IMR-90 (cell line): ENCODE measurements at regions not wholly inside any gene's neighbourhood (a gene's known extent, or its start where the extent isn't known, plus 50 kb on each side); places are given as distances from the start of the nearest gene placed in this dataset.

Experiments
- ATAC-seq: fragments of 200-7000 bp; cut with Tn5 transposase; 2 replicates; pipeline ENCODE4 v1.9.1; 2020; ENCODE audit warnings: low read depth, mild to moderate bottlenecking, moderate library complexity
- BruUV-seq: library from RNA; stranded (reverse); fragments of 400-500 nt; replicated peaks from 2 replicates; lab custom pipeline; 2021; lab: Mats Ljungman, UMichigan
- CTCF ChIA-PET: fragments of 300-600 bp; formaldehyde crosslinking; extraction: SDS; loops from one replicate; lab custom pipeline; 2021; ENCODE audit warnings: antibody characterized with exemption; lab: Yijun Ruan, JAX
- POLR2A ChIA-PET: fragments of 300-600 bp; sonication (Branson Sonifier 250); formaldehyde crosslinking; loops from one replicate; lab custom pipeline; 2022; ENCODE audit warnings: antibody characterized with exemption; ENCODE audit not compliant: unreplicated experiment; lab: Charles Lee
- DNase-seq: peaks from one replicate; pipeline ENCODE4 v3.0.0; 2013
- H2AFZ ChIP-seq: replicated peaks from 2 replicates; pipeline ENCODE3; 2013; ENCODE audit warnings: low read length, mild to moderate bottlenecking; ENCODE audit not compliant: poor library complexity
- H2AK5ac ChIP-seq: 2 replicates; pipeline ENCODE4 v1.6.1; 2013; ENCODE audit warnings: low read depth, low read length, inconsistent platforms
- H2AK9ac ChIP-seq: replicated peaks from 2 replicates; pipeline ENCODE3; 2013; ENCODE audit warnings: mild to moderate bottlenecking, low read depth, low read length, moderate library complexity; ENCODE audit not compliant: poor library complexity
- H2BK120ac ChIP-seq: 2 replicates; pipeline ENCODE4 v1.6.1; 2013; ENCODE audit warnings: low read depth, low read length, inconsistent platforms
- H2BK15ac ChIP-seq: 3 replicates; pipeline ENCODE4 v1.6.1; 2013; ENCODE audit warnings: low read depth, low read length, inconsistent platforms
- H2BK20ac ChIP-seq: 2 replicates; pipeline ENCODE4 v1.6.1; 2013; ENCODE audit warnings: low read depth, mild to moderate bottlenecking, inconsistent platforms, low read length, moderate library complexity
- H2BK5ac ChIP-seq: 2 replicates; pipeline ENCODE4 v1.6.1; 2013; ENCODE audit warnings: mild to moderate bottlenecking, low read depth, low read length, inconsistent platforms; ENCODE audit not compliant: poor library complexity, severe bottlenecking
- H3K14ac ChIP-seq: replicated peaks from 2 replicates; pipeline ENCODE4 v1.6.1; 2013; ENCODE audit warnings: low read depth, low read length, inconsistent platforms
- H3K18ac ChIP-seq: 2 replicates; pipeline ENCODE4 v1.6.1; 2013; ENCODE audit warnings: low read depth, low read length, control low read depth
- H3K23ac ChIP-seq: 2 replicates; pipeline ENCODE4 v1.6.1; 2013; ENCODE audit warnings: low read depth, low read length, inconsistent platforms
- H3K27ac ChIP-seq: 2 replicates; pipeline ENCODE4 v1.5.1; 2013; ENCODE audit warnings: mild to moderate bottlenecking, control low read depth, low read length; ENCODE audit not compliant: insufficient read depth
- H3K27me3 ChIP-seq: 2 replicates; pipeline ENCODE4 v1.6.1; 2013; ENCODE audit warnings: low read length; ENCODE audit not compliant: control insufficient read depth, insufficient read depth
- H3K36me3 ChIP-seq: 2 replicates; pipeline ENCODE4 v1.6.1; 2013; ENCODE audit warnings: low read length, mixed read lengths; ENCODE audit not compliant: control insufficient read depth, insufficient read depth
- H3K4ac ChIP-seq: 2 replicates; pipeline ENCODE4 v1.6.1; 2013; ENCODE audit warnings: low read depth, low read length, inconsistent platforms
- H3K4me1 ChIP-seq: 2 replicates; pipeline ENCODE4 v1.6.1; 2013; ENCODE audit warnings: low read length, mixed read lengths; ENCODE audit not compliant: control insufficient read depth, insufficient read depth
- H3K4me2 ChIP-seq: 2 replicates; pipeline ENCODE4 v1.6.1; 2013; ENCODE audit warnings: low read depth, mild to moderate bottlenecking, control low read depth, low read length, moderate library complexity
- H3K4me3 ChIP-seq: 2 replicates; pipeline ENCODE4 v1.5.1; 2013; ENCODE audit warnings: low read depth, mild to moderate bottlenecking, control low read depth, low read length, moderate library complexity; ENCODE audit not compliant: insufficient read depth
- H3K56ac ChIP-seq: 2 replicates; pipeline ENCODE4 v1.6.1; 2013; ENCODE audit warnings: low read length, inconsistent platforms; ENCODE audit not compliant: insufficient read depth; ENCODE audit errors: extremely low read depth
- H3K79me1 ChIP-seq, 2 experiments: 2 replicates each; pipeline ENCODE4 v1.6.1; 2013; ENCODE audit warnings: low read length in 2 of 2, inconsistent platforms in 1 of 2, low read depth in 1 of 2
- H3K9ac ChIP-seq: 2 replicates; pipeline ENCODE4 v1.6.1; 2013; ENCODE audit warnings: low read depth, low read length, control low read depth
- H3K9me1 ChIP-seq: 2 replicates; pipeline ENCODE4 v1.6.1; 2013; ENCODE audit warnings: low read length, inconsistent platforms; ENCODE audit not compliant: insufficient read depth
- H3K9me3 ChIP-seq: 2 replicates; pipeline ENCODE4 v1.6.1; 2013; ENCODE audit warnings: low read length; ENCODE audit not compliant: control insufficient read depth, insufficient read depth
- H4K20me1 ChIP-seq: 2 replicates; pipeline ENCODE4 v1.6.1; 2013; ENCODE audit warnings: low read length, inconsistent platforms; ENCODE audit not compliant: insufficient read depth
- H4K5ac ChIP-seq: 2 replicates; pipeline ENCODE4 v1.6.1; 2013; ENCODE audit warnings: mild to moderate bottlenecking, low read depth, low read length, control low read depth
- H4K8ac ChIP-seq, 2 experiments: 2 replicates each; pipeline ENCODE4 v1.6.1; 2013; ENCODE audit warnings: low read depth in 2 of 2, low read length in 2 of 2, control low read depth in 1 of 2, inconsistent platforms in 1 of 2
- H4K91ac ChIP-seq: 2 replicates; pipeline ENCODE4 v1.6.1; 2013; ENCODE audit warnings: low read depth, low read length, inconsistent platforms; ENCODE audit not compliant: insufficient read depth
- BHLHE40 ChIP-seq: fragments of 150-350 bp; IDR thresholded peaks from 2 replicates; pipeline ENCODE4 v1.6.1; 2016; ENCODE audit warnings: mild to moderate bottlenecking, low read depth, low read length
- CEBPB ChIP-seq: IDR thresholded peaks from 2 replicates; pipeline ENCODE4 v1.6.1; 2012; ENCODE audit warnings: low read depth, low read length, improper control_type of control experiment
- CHD1 ChIP-seq: IDR thresholded peaks from 2 replicates; pipeline ENCODE4 v1.6.1; 2012; ENCODE audit warnings: low read depth, low read length, improper control_type of control experiment
- FOS ChIP-seq: fragments of 150-350 bp; IDR thresholded peaks from 2 replicates; pipeline ENCODE4 v1.6.1; 2016; ENCODE audit warnings: low read depth, low read length
- MAFK ChIP-seq: IDR thresholded peaks from 2 replicates; pipeline ENCODE4 v1.6.1; 2012; ENCODE audit warnings: low read depth, low read length, improper control_type of control experiment
- MAZ ChIP-seq: IDR thresholded peaks from 2 replicates; pipeline ENCODE4 v1.6.1; 2012; ENCODE audit warnings: low read depth, mild to moderate bottlenecking, low read length, improper control_type of control experiment, moderate library complexity, borderline replicate concordance
- MXI1 ChIP-seq: IDR thresholded peaks from 2 replicates; pipeline ENCODE4 v1.6.1; 2012; ENCODE audit warnings: low read depth, mild to moderate bottlenecking, low read length, moderate library complexity, borderline replicate concordance
- NFE2L2 ChIP-seq: fragments of 150-350 bp; IDR thresholded peaks from 2 replicates; pipeline ENCODE4 v1.6.1; 2016; ENCODE audit warnings: low read depth, mild to moderate bottlenecking, low read length
- POLR2A ChIP-seq: IDR thresholded peaks from 2 replicates; pipeline ENCODE4 v1.6.1; 2012; ENCODE audit warnings: mild to moderate bottlenecking, low read depth, low read length
- RAD21 ChIP-seq: IDR thresholded peaks from 2 replicates; pipeline ENCODE4 v1.6.1; 2012; ENCODE audit warnings: low read length, improper control_type of control experiment
- RCOR1 ChIP-seq: IDR thresholded peaks from 2 replicates; pipeline ENCODE4 v1.6.1; 2012; ENCODE audit warnings: mild to moderate bottlenecking, low read length, improper control_type of control experiment; ENCODE audit not compliant: insufficient replicate concordance
- RFX5 ChIP-seq: IDR thresholded peaks from 2 replicates; pipeline ENCODE4 v1.8.0; 2012; ENCODE audit warnings: low read depth, mild to moderate bottlenecking, low read length, moderate library complexity
- SMC3 ChIP-seq: fragments of 150-350 bp; IDR thresholded peaks from 2 replicates; pipeline ENCODE4 v1.6.1; 2016; ENCODE audit warnings: low read depth, mild to moderate bottlenecking, antibody characterized with exemption, low read length, moderate library complexity
- WGBS, 2 experiments: methylation state at CpG; one replicate each; pipeline versions ENCODE4 v1.1.5 to v1.1.7; 2013; ENCODE audit warnings: missing lambda C conversion rate in 2 of 2; ENCODE audit not compliant: insufficient read length in 1 of 2; ENCODE audit errors: extremely low coverage in 2 of 2; 5-methylcytosine and 5-hydroxymethylcytosine counted together
- dilution Hi-C: fragments of 300-500 bp; cut with HindIII; formaldehyde crosslinking; loops from one replicate; pipeline ENCODE4 v1.14.3; 2018; ENCODE audit warnings: low sequenced_read_pairs; ENCODE audit not compliant: unreplicated experiment
- in situ Hi-C: fragments of 300-500 bp; cut with MboI; formaldehyde crosslinking; loops from 3 replicates; pipeline ENCODE4 v1.14.3; 2019; ENCODE audit warnings: low sequenced_read_pairs, inconsistent platforms, mixed read lengths
- intact Hi-C: fragments of 100-400 bp; cut with micrococcal nuclease; formaldehyde crosslinking; loops from 2 replicates; pipeline ENCODE4 v1.10.0; 2022
- TF ChIP-seq, protein P1 (sequence below): fragments of 150-350 bp; IDR thresholded peaks from 2 replicates; pipeline ENCODE4 v1.6.1; 2017; ENCODE audit warnings: mild to moderate bottlenecking, antibody characterized with exemption, low read length, low read depth
- TF ChIP-seq, protein P2 (sequence below): fragments of 150-350 bp; IDR thresholded peaks from 2 replicates; pipeline ENCODE4 v1.6.1; 2016; ENCODE audit warnings: low read depth, mild to moderate bottlenecking, low read length, moderate library complexity, borderline replicate concordance
- TF ChIP-seq, protein P3 (sequence below): conservative IDR thresholded peaks from 2 replicates; pipeline ENCODE4 v1.5.1; 2012; ENCODE audit warnings: mild to moderate bottlenecking, low read depth, low read length, improper control_type of control experiment

DNA sequence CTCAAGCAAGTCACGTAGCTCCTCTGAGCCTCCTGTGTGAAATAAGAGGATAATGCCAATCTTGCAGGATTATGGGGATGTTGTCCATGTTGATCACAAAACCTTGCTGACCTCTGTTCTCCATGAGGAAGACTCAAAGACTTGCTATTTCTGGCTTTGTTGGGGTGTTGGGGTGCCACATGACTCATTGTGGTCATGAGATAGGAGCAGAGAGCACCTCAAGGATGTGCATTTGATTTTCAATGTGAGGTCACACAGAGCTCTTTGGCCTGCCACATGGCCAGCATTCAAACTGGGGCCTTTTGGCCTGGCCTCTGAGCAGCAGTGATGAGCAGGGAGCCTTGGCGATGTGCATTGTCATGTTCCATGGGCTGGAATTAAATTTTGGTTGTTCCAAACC, 380.3 kb downstream of the GADD45G start:
- Histone ChIP-seq H3K9me1 (no peaks in the 10 kb centered on the region), H4K8ac (no peak overlapping the region), H2BK5ac (no peak overlapping the region), H3K36me3 (no peaks in the 10 kb centered on the region), H4K20me1 (no peaks in the 10 kb centered on the region), H2AFZ (no peak overlapping the region), H3K9ac (no peak overlapping the region), H4K5ac (no peak overlapping the region), H3K79me1 (no peaks in the 10 kb centered on the region), H3K27ac (no peak overlapping the region), H2BK15ac (no peak overlapping the region), H3K4me3 (no peak overlapping the region), H3K4me2 (no peak overlapping the region), H3K56ac (no peak overlapping the region), H3K23ac (no peak overlapping the region), H3K9me3 (no peaks in the 10 kb centered on the region), H3K18ac (no peak overlapping the region), H3K27me3 (peaks cover 2% of the 10 kb centered on the region; the same call in 1 of the 2 replicates), H2AK5ac (no peak overlapping the region), H3K14ac (no peak overlapping the region), H2BK20ac (no peak overlapping the region), H3K4ac (no peak overlapping the region), H2BK120ac (no peak overlapping the region), H4K91ac (no peak overlapping the region), H2AK9ac (no peak overlapping the region), H3K4me1 (no peaks in the 10 kb centered on the region)
- ChIA-PET POLR2A (no interaction called here), CTCF (no interaction called here)
- 100% methylated on average over 1 of the region's 2 CpGs; no CpG with 5 or more reads in 1 of the 2 experiments for WGBS, 2 experiments
- in situ Hi-C loops: no loop called here
- dilution Hi-C loops: no loop called here
- DNase-seq (no peak), ATAC-seq (no peak)
- intact Hi-C loops: no loop called here
- no TSS peak for BruUV-seq
- TF ChIP-seq MAZ: no peak
- TF ChIP-seq FOS: no peak
- TF ChIP-seq, protein P1, sequence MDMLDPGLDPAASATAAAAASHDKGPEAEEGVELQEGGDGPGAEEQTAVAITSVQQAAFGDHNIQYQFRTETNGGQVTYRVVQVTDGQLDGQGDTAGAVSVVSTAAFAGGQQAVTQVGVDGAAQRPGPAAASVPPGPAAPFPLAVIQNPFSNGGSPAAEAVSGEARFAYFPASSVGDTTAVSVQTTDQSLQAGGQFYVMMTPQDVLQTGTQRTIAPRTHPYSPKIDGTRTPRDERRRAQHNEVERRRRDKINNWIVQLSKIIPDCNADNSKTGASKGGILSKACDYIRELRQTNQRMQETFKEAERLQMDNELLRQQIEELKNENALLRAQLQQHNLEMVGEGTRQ: no peak
- TF ChIP-seq RCOR1: no peak
- TF ChIP-seq MXI1: no peak
- TF ChIP-seq RAD21: no peak
- TF ChIP-seq CHD1: no peak
- TF ChIP-seq BHLHE40: no peak
- no peak for TF ChIP-seq MAFK
- no peak for TF ChIP-seq POLR2A
- no peak for TF ChIP-seq RFX5
- TF ChIP-seq CEBPB: no peak
- TF ChIP-seq SMC3: no peak
- TF ChIP-seq, protein P2, sequence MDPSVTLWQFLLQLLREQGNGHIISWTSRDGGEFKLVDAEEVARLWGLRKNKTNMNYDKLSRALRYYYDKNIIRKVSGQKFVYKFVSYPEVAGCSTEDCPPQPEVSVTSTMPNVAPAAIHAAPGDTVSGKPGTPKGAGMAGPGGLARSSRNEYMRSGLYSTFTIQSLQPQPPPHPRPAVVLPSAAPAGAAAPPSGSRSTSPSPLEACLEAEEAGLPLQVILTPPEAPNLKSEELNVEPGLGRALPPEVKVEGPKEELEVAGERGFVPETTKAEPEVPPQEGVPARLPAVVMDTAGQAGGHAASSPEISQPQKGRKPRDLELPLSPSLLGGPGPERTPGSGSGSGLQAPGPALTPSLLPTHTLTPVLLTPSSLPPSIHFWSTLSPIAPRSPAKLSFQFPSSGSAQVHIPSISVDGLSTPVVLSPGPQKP: no peak
- TF ChIP-seq, protein P3, sequence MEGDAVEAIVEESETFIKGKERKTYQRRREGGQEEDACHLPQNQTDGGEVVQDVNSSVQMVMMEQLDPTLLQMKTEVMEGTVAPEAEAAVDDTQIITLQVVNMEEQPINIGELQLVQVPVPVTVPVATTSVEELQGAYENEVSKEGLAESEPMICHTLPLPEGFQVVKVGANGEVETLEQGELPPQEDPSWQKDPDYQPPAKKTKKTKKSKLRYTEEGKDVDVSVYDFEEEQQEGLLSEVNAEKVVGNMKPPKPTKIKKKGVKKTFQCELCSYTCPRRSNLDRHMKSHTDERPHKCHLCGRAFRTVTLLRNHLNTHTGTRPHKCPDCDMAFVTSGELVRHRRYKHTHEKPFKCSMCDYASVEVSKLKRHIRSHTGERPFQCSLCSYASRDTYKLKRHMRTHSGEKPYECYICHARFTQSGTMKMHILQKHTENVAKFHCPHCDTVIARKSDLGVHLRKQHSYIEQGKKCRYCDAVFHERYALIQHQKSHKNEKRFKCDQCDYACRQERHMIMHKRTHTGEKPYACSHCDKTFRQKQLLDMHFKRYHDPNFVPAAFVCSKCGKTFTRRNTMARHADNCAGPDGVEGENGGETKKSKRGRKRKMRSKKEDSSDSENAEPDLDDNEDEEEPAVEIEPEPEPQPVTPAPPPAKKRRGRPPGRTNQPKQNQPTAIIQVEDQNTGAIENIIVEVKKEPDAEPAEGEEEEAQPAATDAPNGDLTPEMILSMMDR: no peak
- no peak for TF ChIP-seq NFE2L2
